OCI-LY1 (cell line): ENCODE measurements at regions not wholly inside any gene's neighbourhood (a gene's known extent, or its start where the extent isn't known, plus 50 kb on each side); places are given as distances from the start of the nearest gene placed in this dataset.

Experiments
- CTCF ChIP-seq: fragments of 200-600 bp; sonication (generic), shearing (Covaris generic); IDR thresholded peaks from 2 replicates; pipeline ENCODE4 v1.5.1; 2017; ENCODE audit warnings: mild to moderate bottlenecking, antibody characterized with exemption, low read length, moderate library complexity, mixed read lengths
- EZH2 ChIP-seq: fragments of 200-600 bp; sonication (generic), shearing (Covaris generic); IDR thresholded peaks from 2 replicates; pipeline ENCODE4 v1.8.0; 2017; ENCODE audit warnings: borderline replicate concordance, mixed run types, mild to moderate bottlenecking, antibody characterized with exemption, low read length, moderate library complexity, mixed read lengths

- TF ChIP-seq EZH2 (no peak), CTCF (no peak)
Measured at GRCh38 chr2:57876313-57876712, 170.3 kb upstream of the VRK2 start.
